GM18909 (cell line): ENCODE measurements at regions not wholly inside any gene's neighbourhood (a gene's known extent, or its start where the extent isn't known, plus 50 kb on each side); places are given as distances from the start of the nearest gene placed in this dataset.
"Not testable (repeated sequence)": the region's sequence is repeated elsewhere in the genome, so short reads cannot be mapped to it uniquely, and the experiment has no call there.

Experiments
- ATAC-seq: cut with Tn5 transposase; IDR thresholded peaks from one replicate; pipeline ENCODE4 v1.9.1; 2021; ENCODE audit warnings: mild to moderate bottlenecking; ENCODE audit not compliant: unreplicated experiment, poor library complexity

GRCh38 chr16:58797137-58797801, 63.2 kb upstream of the GOT2 start:
- ATAC-seq = no peak

GRCh38 chr16:58793366-58793765, 59.2 kb upstream of the GOT2 start:
- ATAC-seq = no peak

- ATAC-seq = no peak
Measured at GRCh38 chr16:58792188-58792587, 58.1 kb upstream of the GOT2 start.

GRCh38 chr16:58790816-58791557, 56.9 kb upstream of the GOT2 start:
- not testable (repeated sequence) for ATAC-seq

- no peak for ATAC-seq
Measured at GRCh38 chr16:58789351-58789750, 55.2 kb upstream of the GOT2 start.
